ENCODE measurements at regions not wholly inside any gene's neighbourhood (a gene's known extent, or its start where the extent isn't known, plus 50 kb on each side); places are given as distances from the start of the nearest gene placed in this dataset.
"Not testable (repeated sequence)": the region's sequence is repeated elsewhere in the genome, so short reads cannot be mapped to it uniquely, and the experiment has no call there.

DNA sequence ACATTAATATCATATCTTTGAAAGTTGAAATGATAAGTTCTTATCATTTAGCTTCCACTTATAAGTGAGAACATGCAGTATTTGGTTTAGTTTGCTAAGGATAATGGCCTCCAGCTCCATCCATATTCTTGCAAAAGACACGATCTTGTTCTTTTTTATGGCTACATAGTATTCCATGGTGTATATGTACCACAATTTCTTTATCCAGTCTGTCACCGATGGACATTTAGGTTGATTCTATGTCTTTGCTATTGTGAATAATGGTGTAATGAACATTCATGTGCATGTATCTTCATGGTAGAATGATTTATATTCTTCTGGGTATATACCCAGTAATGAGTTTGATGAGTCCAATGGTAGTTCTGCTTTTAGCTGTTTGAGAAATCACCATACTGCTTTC is 135.0 kb upstream of the PRR16 start:
- no peak overlapping the region for H3K4me3 ChIP-seq (ENCODE audit: low read depth, low read length)
- TF ChIP-seq, protein P1, sequence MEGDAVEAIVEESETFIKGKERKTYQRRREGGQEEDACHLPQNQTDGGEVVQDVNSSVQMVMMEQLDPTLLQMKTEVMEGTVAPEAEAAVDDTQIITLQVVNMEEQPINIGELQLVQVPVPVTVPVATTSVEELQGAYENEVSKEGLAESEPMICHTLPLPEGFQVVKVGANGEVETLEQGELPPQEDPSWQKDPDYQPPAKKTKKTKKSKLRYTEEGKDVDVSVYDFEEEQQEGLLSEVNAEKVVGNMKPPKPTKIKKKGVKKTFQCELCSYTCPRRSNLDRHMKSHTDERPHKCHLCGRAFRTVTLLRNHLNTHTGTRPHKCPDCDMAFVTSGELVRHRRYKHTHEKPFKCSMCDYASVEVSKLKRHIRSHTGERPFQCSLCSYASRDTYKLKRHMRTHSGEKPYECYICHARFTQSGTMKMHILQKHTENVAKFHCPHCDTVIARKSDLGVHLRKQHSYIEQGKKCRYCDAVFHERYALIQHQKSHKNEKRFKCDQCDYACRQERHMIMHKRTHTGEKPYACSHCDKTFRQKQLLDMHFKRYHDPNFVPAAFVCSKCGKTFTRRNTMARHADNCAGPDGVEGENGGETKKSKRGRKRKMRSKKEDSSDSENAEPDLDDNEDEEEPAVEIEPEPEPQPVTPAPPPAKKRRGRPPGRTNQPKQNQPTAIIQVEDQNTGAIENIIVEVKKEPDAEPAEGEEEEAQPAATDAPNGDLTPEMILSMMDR (IDR thresholded peaks at IDR 0.05; ENCODE audit: insufficient read depth, low read depth, low read length, missing control alignments) = no peak
- no peak for DNase-seq (ENCODE audit: low read depth)

DNA sequence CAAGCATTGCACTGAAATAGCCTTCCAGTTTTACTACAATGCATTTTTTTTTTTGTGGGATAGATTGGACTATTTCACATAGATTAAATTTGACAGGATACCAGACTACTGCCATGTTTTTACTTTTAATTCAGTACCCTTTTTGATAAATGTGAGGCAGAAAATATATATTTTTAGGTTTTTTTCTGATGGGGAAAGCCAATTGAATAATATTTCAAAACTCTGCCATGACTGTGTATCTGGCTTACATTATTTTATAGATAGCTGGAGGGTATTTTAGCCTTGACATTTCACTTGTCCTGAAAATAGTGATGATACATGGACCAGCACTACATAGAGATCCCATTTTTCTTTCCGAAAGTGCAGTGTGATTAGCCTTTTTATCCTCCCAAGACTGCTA is 133.5 kb upstream of the PRR16 start:
- H3K4me3 ChIP-seq (ENCODE audit: low read depth, low read length) = no peak overlapping the region
- DNase-seq (ENCODE audit: low read depth) = no peak
- TF ChIP-seq, protein P1 (IDR thresholded peaks at IDR 0.05; ENCODE audit: insufficient read depth, low read depth, low read length, missing control alignments) = no peak

DNA sequence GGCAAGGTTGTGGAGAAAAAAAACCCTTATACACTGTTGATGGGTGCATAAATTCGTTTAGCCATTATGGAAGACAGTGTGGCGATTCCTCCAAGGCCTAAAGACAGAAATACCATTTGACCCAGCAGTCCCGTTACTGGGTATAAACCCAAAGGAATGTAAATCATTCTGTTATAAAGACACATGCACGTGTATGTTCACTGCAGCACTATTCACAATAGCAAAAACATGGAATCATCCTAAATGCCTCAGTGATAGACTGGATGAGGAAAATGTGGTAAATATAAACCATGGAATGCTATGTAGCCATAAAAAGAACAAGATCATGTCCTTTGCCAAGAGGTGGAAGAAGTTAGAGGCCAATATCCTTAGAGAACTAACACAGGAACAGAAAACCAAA is 119.9 kb upstream of the PRR16 start:
- no peak for DNase-seq (ENCODE audit: low read depth)
- no peak overlapping the region for H3K4me3 ChIP-seq (ENCODE audit: low read depth, low read length)
- TF ChIP-seq, protein P1 (IDR thresholded peaks at IDR 0.05; ENCODE audit: insufficient read depth, low read depth, low read length, missing control alignments) = no peak

DNA sequence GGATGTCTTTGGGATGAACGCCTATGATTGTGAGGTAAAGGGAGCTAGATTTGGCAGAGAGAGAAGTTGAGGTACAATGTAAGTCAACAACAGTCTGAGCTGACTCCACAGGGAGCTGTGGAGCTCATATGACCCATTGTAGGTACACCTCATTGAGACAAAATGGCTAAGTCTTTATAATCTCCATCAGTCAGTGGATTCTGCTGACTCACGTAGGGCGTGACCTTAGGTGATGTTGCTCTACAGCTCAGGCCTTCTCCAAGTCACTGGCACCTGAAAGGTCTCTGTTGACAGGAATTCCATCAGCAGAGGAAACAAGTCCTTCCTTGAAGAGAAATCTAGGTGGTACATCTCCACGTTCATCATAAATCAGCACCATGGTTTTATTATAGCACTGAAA is 118.2 kb upstream of the PRR16 start:
- no peak overlapping the region for H3K4me3 ChIP-seq (ENCODE audit: low read depth, low read length)
- TF ChIP-seq, protein P1 (IDR thresholded peaks at IDR 0.05; ENCODE audit: insufficient read depth, low read depth, low read length, missing control alignments) = no peak
- DNase-seq (ENCODE audit: low read depth) = no peak

DNA sequence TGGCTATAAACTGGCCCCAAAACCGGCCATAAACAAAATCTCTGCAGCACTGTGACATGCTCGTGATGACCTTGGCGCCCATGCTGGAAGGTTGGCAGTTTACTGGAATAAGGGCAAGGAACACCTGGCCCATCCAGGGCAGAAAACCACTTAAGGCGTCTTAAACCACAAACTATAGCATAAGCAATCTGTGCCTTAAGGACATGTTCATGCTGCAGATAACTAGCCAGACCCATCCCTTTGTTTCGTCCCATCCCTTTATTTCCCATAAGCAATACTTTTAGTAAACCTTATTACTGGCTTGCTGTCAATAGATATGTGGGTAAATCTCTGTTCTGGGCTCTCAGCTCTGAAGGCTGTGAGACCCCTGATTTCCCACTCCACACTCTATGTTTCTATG is 113.0 kb upstream of the PRR16 start:
- DNase-seq (ENCODE audit: low read depth); H3K4me3 ChIP-seq (ENCODE audit: low read depth, low read length): not testable (repeated sequence)

DNA sequence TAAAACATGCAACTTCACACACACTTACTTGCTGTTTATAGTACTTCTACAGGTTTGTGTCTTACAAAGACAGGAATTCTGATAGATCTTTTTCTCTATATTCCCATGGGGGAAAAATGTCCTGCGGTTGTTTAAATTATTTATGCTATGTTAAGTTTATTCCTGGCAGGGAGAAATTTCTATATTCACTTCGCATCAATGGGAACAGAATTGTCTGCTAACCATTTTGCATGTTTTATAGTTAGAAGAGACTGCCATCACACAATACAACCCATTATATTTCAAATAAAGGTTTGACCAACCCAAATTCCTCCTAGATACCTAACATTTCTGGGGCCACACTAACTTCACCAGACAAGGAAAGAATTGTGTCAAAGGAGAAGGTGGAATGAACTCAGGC is 110.0 kb upstream of the PRR16 start:
- DNase-seq (ENCODE audit: low read depth) = no peak
- TF ChIP-seq, protein P1 (IDR thresholded peaks at IDR 0.05; ENCODE audit: insufficient read depth, low read depth, low read length, missing control alignments) = no peak
- no peak overlapping the region for H3K4me3 ChIP-seq (ENCODE audit: low read depth, low read length)

DNA sequence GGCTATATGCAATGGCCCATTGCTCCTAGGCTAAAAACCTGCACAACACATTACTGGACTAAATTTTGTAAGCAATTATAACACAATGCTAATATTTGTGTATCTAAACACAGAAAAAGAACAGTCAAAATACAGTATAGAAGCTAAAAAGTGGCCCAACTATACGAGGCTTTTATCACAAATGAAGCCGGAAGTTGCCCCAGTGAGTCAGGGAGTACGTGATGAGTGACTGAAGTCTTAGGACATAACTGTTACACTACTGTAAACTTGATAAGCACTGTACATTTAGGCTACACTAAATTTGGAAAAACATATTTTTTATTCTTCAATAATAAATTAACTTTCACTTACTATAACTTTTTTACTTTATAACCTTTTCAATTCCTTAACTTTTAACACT is 105.2 kb upstream of the PRR16 start:
- DNase-seq (ENCODE audit: low read depth) = no peak
- TF ChIP-seq, protein P1 (IDR thresholded peaks at IDR 0.05; ENCODE audit: insufficient read depth, low read depth, low read length, missing control alignments) = no peak
- no peak overlapping the region for H3K4me3 ChIP-seq (ENCODE audit: low read depth, low read length)

DNA sequence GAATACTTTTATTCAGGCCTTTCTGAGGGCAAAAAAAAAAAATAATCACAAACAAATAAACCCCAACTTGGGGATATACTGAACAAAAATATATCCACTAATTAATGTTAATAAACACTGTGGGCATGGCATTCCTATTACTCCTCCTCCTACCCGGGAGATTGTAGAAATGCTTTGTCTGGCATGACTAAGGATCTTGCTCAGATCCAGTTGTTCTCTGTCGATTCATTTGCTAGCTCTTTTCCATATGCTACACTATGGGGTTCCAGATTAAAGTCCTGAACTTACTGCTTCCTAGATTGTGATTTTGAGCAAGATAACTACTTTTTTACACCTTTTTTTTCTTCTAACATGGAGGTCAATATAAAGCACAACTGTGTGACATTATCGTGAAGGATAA is 102.2 kb upstream of the PRR16 start:
- no peak overlapping the region for H3K4me3 ChIP-seq (ENCODE audit: low read depth, low read length)
- DNase-seq (ENCODE audit: low read depth) = no peak
- TF ChIP-seq, protein P1 (IDR thresholded peaks at IDR 0.05; ENCODE audit: insufficient read depth, low read depth, low read length, missing control alignments) = no peak
